Pancreas (tissue), 10 donors: ENCODE measurements at regions not wholly inside any gene's neighbourhood (a gene's known extent, or its start where the extent isn't known, plus 50 kb on each side); places are given as distances from the start of the nearest gene placed in this dataset.

Experiments used
- ATAC-seq, 4 donors: fragments of 200-7000 bp; cut with Tn5 transposase; one replicate each; pipeline versions ENCODE4 v1.8.0 to v1.9.1; 2020; ENCODE audit warnings: mild to moderate bottlenecking in 4 of 4, moderate library complexity in 4 of 4
- DNase-seq, 6 donors: peaks; one replicate each; pipeline ENCODE4 v3.0.0-alpha.2; 2020
- FAIRE-seq: peaks from 2 replicates; lab custom pipeline; 2012; peaks lifted over from hg19 to GRCh38; lab: Jason Lieb, UNC
- H3K27ac ChIP-seq, 4 donors: fragments of 200-600 bp; sonication (generic); 1 replicate in 3 of 4; 2 replicates in 1 of 4; pipeline versions ENCODE4 v1.5.0 to v1.8.0; 2020
- H3K27me3 ChIP-seq, 4 donors: fragments of 200-600 bp; one replicate each; pipeline ENCODE4 v1.8.0; 2021
- H3K36me3 ChIP-seq, 3 donors: fragments of 200-600 bp; sonication (generic) in 1 of 3; one replicate each; pipeline versions ENCODE4 v1.5.0 to v1.8.0; 2020 to 2021
- H3K4me1 ChIP-seq, 3 donors: fragments of 200-600 bp; one replicate each; pipeline ENCODE4 v1.8.0; 2021
- H3K4me3 ChIP-seq, 4 donors: fragments of 200-600 bp; sonication (generic) in 2 of 4; one replicate each; pipeline versions ENCODE4 v1.5.0 to v1.8.0; 2020 to 2021
- H3K9me3 ChIP-seq, 4 donors: fragments of 200-600 bp; one replicate each; pipeline ENCODE4 v1.8.0; 2021
- WGBS, 2 donors: extraction: QIAGEN DNeasy Blood & Tissue Kit; methylation state at CpG; one replicate each; pipeline ENCODE4 v1.1.7; 2013; 5-methylcytosine and 5-hydroxymethylcytosine counted together
- intact Hi-C, 3 donors: fragments of 100-400 bp; cut with DNase I; formaldehyde crosslinking; loops; one replicate each; pipeline versions ENCODE4 v1.11.1 to v1.14.2; 2022
- TF ChIP-seq, protein P1 (sequence below), 4 donors: fragments of 200-600 bp; sonication (generic) in 3 of 4; IDR thresholded peaks; one replicate each; pipeline versions ENCODE4 v1.5.0 to v1.8.0; 2021; ENCODE audit warnings: antibody characterized with exemption in 4 of 4
- donor health status: healthy with polysubstance abuse.
- donor health status: DM: no; HTN: no; CAD: no; lungs with moderate emphysema.
- donor health status: DM: no; HTN: no; CAD: no.
- donor health status: control.
- donor health status: control.
- donor health status: Bipolar disorder and iron deficiency.
- donor health status: DM: yes; HTN: yes; CAD: no.
- donor health status: DM: no; HTN: no; CAD: no.
- donor health status: DM: no; HTN: no; CAD: no.
- donor health status: DM: yes; HTN: yes; CAD: no.

DNA sequence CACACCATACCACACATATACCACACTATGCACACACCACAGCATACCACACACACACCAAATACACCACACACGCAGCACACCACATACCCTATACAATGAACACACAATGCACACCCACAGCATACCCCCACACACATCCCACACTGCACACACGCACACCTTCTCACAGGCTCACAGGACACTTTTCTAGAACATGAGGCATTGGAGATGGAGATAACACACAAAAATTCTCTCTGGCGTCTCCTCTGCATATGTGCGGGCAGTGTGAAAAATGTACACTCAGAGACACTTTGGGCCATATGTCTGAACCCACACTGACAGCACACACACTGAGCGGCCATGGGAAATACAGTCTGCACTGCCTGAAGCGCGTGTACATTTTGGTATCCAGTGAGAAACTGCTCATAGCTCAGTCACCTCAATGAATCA, 278.1 kb downstream of the GADD45G start:
- H3K27ac ChIP-seq, result no peak overlapping the region
- H3K9me3 ChIP-seq, result no peaks in the 10 kb centered on the region
- ATAC-seq, result no peak
- no peaks in the 10 kb centered on the region for H3K36me3 ChIP-seq
- H3K4me3 ChIP-seq, result no peak overlapping the region
- FAIRE-seq, result no peak
- no peak for DNase-seq
- WGBS, 2 donors, result 89 to 95% methylated on average over 7 of the region's 7 CpGs
- H3K4me1 ChIP-seq, result no peaks in the 10 kb centered on the region
- H3K27me3 ChIP-seq, result no peaks in the 10 kb centered on the region
- intact Hi-C loops, result no loop called here
- TF ChIP-seq, protein P1, sequence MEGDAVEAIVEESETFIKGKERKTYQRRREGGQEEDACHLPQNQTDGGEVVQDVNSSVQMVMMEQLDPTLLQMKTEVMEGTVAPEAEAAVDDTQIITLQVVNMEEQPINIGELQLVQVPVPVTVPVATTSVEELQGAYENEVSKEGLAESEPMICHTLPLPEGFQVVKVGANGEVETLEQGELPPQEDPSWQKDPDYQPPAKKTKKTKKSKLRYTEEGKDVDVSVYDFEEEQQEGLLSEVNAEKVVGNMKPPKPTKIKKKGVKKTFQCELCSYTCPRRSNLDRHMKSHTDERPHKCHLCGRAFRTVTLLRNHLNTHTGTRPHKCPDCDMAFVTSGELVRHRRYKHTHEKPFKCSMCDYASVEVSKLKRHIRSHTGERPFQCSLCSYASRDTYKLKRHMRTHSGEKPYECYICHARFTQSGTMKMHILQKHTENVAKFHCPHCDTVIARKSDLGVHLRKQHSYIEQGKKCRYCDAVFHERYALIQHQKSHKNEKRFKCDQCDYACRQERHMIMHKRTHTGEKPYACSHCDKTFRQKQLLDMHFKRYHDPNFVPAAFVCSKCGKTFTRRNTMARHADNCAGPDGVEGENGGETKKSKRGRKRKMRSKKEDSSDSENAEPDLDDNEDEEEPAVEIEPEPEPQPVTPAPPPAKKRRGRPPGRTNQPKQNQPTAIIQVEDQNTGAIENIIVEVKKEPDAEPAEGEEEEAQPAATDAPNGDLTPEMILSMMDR (IDR thresholded peaks at IDR 0.05), result no peak

GRCh38 chr9:89883401-89884341, 278.9 kb downstream of the GADD45G start:
- intact Hi-C loops, result no loop called here
- H3K27me3 ChIP-seq, result no peaks in the 10 kb centered on the region
- H3K4me1 ChIP-seq, result no peaks in the 10 kb centered on the region
- H3K36me3 ChIP-seq, result no peaks in the 10 kb centered on the region
- FAIRE-seq (no peak), DNase-seq (no peak), ATAC-seq (no peak)
- no peaks in the 10 kb centered on the region for H3K9me3 ChIP-seq
- WGBS, 2 donors, result 93 to 95% methylated on average over 12 of the region's 12 CpGs
- H3K27ac ChIP-seq, result no peak overlapping the region
- TF ChIP-seq, protein P1 (IDR thresholded peaks at IDR 0.05), result no peak
- no peak overlapping the region for H3K4me3 ChIP-seq

DNA sequence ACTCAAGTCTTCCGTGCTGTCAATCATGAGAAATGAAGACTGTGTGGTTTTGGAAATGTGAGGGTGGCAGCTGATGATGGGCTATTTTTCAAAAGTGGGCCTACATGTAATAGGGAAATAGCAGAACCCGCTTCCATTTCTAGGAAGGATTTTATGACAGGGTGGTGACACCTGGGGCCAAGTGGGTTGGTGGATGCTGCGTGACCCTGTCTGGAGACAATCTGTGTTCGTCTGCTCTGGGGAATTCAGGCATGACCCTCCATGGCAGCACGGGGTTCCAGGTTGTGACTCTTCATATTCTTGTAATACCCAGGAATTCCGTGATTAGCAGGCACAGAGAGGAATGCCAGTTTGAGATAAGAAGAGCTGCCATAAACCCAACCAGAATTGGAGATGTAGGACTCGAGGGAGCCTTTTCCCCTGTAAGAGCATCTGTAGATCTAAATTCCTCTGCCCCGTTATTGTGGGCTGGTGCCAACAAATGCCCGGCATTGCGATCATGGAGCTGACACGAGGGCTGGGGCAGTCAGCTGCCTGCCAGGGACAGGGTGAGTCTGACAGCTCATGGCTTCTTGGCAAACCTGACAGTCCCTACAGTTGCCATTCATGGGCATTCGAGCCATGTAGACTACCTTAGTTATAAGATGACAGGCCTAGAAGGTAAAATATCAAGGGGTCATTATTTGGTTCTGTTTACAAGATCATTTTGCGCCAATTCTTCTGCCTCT, 279.7 kb downstream of the GADD45G start:
- Histone ChIP-seq H3K4me3 (no peak overlapping the region), H3K27me3 (no peaks in the 10 kb centered on the region), H3K9me3 (no peaks in the 10 kb centered on the region), H3K36me3 (no peaks in the 10 kb centered on the region), H3K4me1 (peaks cover 0 to 3% (median 0%) of the 10 kb centered on the region in 3 donors), H3K27ac (no peak overlapping the region)
- no peak for ATAC-seq
- intact Hi-C loops, result no loop called here
- no peak for FAIRE-seq
- DNase-seq, result no peak
- 83 to 89% methylated on average over 13 of the region's 13 CpGs for WGBS, 2 donors
- TF ChIP-seq, protein P1 (IDR thresholded peaks at IDR 0.05), result no peak

GRCh38 chr9:89885156-89885555, 280.3 kb downstream of the GADD45G start:
- TF ChIP-seq, protein P1 (IDR thresholded peaks at IDR 0.05), result no peak
- no peaks in the 10 kb centered on the region for H3K27me3 ChIP-seq
- no peak overlapping the region for H3K4me3 ChIP-seq
- H3K9me3 ChIP-seq, result no peaks in the 10 kb centered on the region
- H3K4me1 ChIP-seq, result peaks cover 0 to 3% (median 0%) of the 10 kb centered on the region in 3 donors
- no peaks in the 10 kb centered on the region for H3K36me3 ChIP-seq
- no peak for DNase-seq
- intact Hi-C loops, result no loop called here
- no peak overlapping the region for H3K27ac ChIP-seq
- no peak for FAIRE-seq
- WGBS, 2 donors, result 93 to 100% methylated on average over 4 of the region's 4 CpGs
- no peak for ATAC-seq
